Neuronal stem cell (in vitro differentiated cells): ENCODE measurements at regions not wholly inside any gene's neighbourhood (a gene's known extent, or its start where the extent isn't known, plus 50 kb on each side); places are given as distances from the start of the nearest gene placed in this dataset.

Experiments
- DNase-seq: peaks from one replicate; pipeline ENCODE4 v3.0.0-alpha.2; 2013; ENCODE audit warnings: low spot score
- H2AFZ ChIP-seq: one replicate; pipeline ENCODE4 v1.6.1; 2013; ENCODE audit warnings: mild to moderate bottlenecking, low read length, inconsistent platforms
- H2AK5ac ChIP-seq: 2 replicates; pipeline ENCODE4 v1.6.1; 2013; ENCODE audit warnings: low read depth, mild to moderate bottlenecking, inconsistent platforms, low read length, moderate library complexity, mixed read lengths
- H2BK120ac ChIP-seq: 2 replicates; pipeline ENCODE4 v1.6.1; 2013; ENCODE audit warnings: low read depth, mild to moderate bottlenecking, inconsistent platforms, low read length, moderate library complexity, mixed read lengths
- H2BK12ac ChIP-seq: one replicate; pipeline ENCODE4 v1.6.1; 2013; ENCODE audit warnings: low read length, inconsistent platforms
- H2BK15ac ChIP-seq: 2 replicates; pipeline ENCODE4 v1.6.1; 2013; ENCODE audit warnings: mild to moderate bottlenecking, low read length, inconsistent platforms, mixed read lengths
- H2BK5ac ChIP-seq: one replicate; pipeline ENCODE4 v1.6.1; 2013; ENCODE audit warnings: inconsistent platforms, mild to moderate bottlenecking, low read length, moderate library complexity
- H3K14ac ChIP-seq: one replicate; pipeline ENCODE4 v1.6.1; 2013; ENCODE audit warnings: low read length, inconsistent platforms
- H3K18ac ChIP-seq: 2 replicates; pipeline ENCODE4 v1.6.1; 2013; ENCODE audit warnings: low read length, inconsistent platforms
- H3K23ac ChIP-seq: 2 replicates; pipeline ENCODE4 v1.6.1; 2013; ENCODE audit warnings: low read depth, mild to moderate bottlenecking, mixed read lengths, low read length, inconsistent platforms; ENCODE audit not compliant: poor library complexity
- H3K27ac ChIP-seq: replicated peaks from 3 replicates; pipeline ENCODE4 v1.5.1; 2013; ENCODE audit warnings: low read length, inconsistent platforms
- H3K27me3 ChIP-seq, 3 experiments: 2 replicates each; pipeline ENCODE4 v1.6.1; 2013; ENCODE audit warnings: low read length in 3 of 3, mild to moderate bottlenecking in 2 of 3, inconsistent platforms in 1 of 3, low read depth in 1 of 3, mixed read lengths in 1 of 3, moderate library complexity in 1 of 3; ENCODE audit not compliant: control insufficient read depth in 3 of 3, insufficient read depth in 3 of 3
- H3K36me3 ChIP-seq, 2 donors: replicated peaks in 1 of 2; 2 replicates each; pipeline ENCODE4 v1.6.1; 2013; ENCODE audit warnings: low read length in 2 of 2; ENCODE audit not compliant: control insufficient read depth in 2 of 2, insufficient read depth in 2 of 2
- H3K4ac ChIP-seq: 2 replicates; pipeline ENCODE4 v1.6.1; 2013; ENCODE audit warnings: inconsistent platforms, mild to moderate bottlenecking, low read length, moderate library complexity
- H3K4me1 ChIP-seq, 2 donors: 1 replicate in 1 of 2; 2 replicates in 1 of 2; pipeline ENCODE4 v1.6.1; 2013; ENCODE audit warnings: low read length in 2 of 2, low read depth in 1 of 2; ENCODE audit not compliant: control insufficient read depth in 2 of 2, insufficient read depth in 1 of 2
- H3K4me2 ChIP-seq: one replicate; pipeline ENCODE4 v1.6.1; 2013; ENCODE audit warnings: mild to moderate bottlenecking, low read length, inconsistent platforms; ENCODE audit not compliant: insufficient read depth, poor library complexity, severe bottlenecking
- H3K4me3 ChIP-seq, 2 donors: 2 replicates each; pipeline ENCODE4 v1.5.1; 2013; ENCODE audit warnings: low read length in 2 of 2, mild to moderate bottlenecking in 2 of 2, inconsistent platforms in 1 of 2, moderate library complexity in 1 of 2
- H3K79me1 ChIP-seq: one replicate; pipeline ENCODE4 v1.6.1; 2013; ENCODE audit warnings: low read depth, mild to moderate bottlenecking, inconsistent platforms, low read length, moderate library complexity
- H3K9ac ChIP-seq: one replicate; pipeline ENCODE4 v1.6.1; 2013; ENCODE audit warnings: mild to moderate bottlenecking, low read depth, low read length, inconsistent platforms; ENCODE audit not compliant: poor library complexity
- H3K9me3 ChIP-seq, 2 donors: replicated peaks in 1 of 2; 2 replicates each; pipeline versions ENCODE3 to v1.6.1; 2013; ENCODE audit warnings: low read length in 2 of 2, mild to moderate bottlenecking in 2 of 2, inconsistent platforms in 1 of 2, low read depth in 1 of 2, mixed read lengths in 1 of 2, moderate library complexity in 1 of 2; ENCODE audit not compliant: control insufficient read depth in 2 of 2, insufficient read depth in 1 of 2
- H4K8ac ChIP-seq: one replicate; pipeline ENCODE4 v1.6.1; 2013; ENCODE audit warnings: low read depth, mild to moderate bottlenecking, inconsistent platforms, low read length, moderate library complexity
- H4K91ac ChIP-seq: one replicate; pipeline ENCODE4 v1.6.1; 2013; ENCODE audit warnings: low read length, low read depth, mild to moderate bottlenecking, inconsistent platforms; ENCODE audit not compliant: poor library complexity
- WGBS, 2 donors: extraction: QIAGEN DNeasy Blood & Tissue Kit; methylation state at CpG; one replicate each; pipeline ENCODE4 v1.1.7; 2013; ENCODE audit warnings: missing lambda C conversion rate in 2 of 2, mixed read lengths in 1 of 2; ENCODE audit not compliant: insufficient read length in 2 of 2, insufficient replicate concordance in 1 of 2; ENCODE audit errors: extremely low coverage in 2 of 2; 5-methylcytosine and 5-hydroxymethylcytosine counted together

DNA sequence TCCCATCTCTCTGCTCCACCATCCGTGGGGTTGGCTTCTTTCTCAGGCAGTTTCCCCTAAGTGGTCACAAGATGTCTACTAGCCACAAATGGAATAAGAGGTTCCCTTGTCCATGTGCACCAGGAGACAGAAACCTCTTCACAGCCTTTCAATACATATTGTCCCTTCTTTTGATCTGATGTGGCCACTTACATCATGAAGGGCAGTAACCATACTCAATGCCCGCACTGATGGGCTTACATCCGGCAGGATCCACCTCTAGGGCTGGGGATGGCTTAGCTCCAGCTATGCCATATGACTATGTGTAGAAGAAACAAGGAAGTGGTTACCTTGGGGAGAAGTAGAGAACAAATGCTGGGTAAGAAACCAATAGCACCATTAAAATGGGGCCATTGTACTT is 64.4 kb downstream of the PLEKHG1 start:
- Histone ChIP-seq H2BK120ac (no peak overlapping the region), H3K9me3 (peaks cover 0 to 2% of the 10 kb centered on the region in 2 donors), H3K36me3 (peaks cover 2 to 6% of the 10 kb centered on the region in 2 donors), H3K18ac (no peak overlapping the region), H2BK15ac (no peak overlapping the region), H3K4me2 (no peak overlapping the region), H2BK5ac (no peak overlapping the region), H4K91ac (no peak overlapping the region), H3K4me3 (no peak overlapping the region), H3K14ac (no peak overlapping the region), H3K27ac (no peak overlapping the region), H3K79me1 (no peaks in the 10 kb centered on the region), H2AK5ac (no peak overlapping the region), H4K8ac (no peak overlapping the region), H2BK12ac (no peak overlapping the region), H3K23ac (no peak overlapping the region), H3K4ac (no peak overlapping the region), H3K4me1 (peaks cover 9 to 16% of the 10 kb centered on the region in 2 donors), H3K27me3 (no peaks in the 10 kb centered on the region), H3K9ac (no peak overlapping the region), H2AFZ (no peak overlapping the region)
- no CpG with 5 or more reads among the region's 3 CpGs for WGBS, 2 donors
- no peak for DNase-seq

DNA sequence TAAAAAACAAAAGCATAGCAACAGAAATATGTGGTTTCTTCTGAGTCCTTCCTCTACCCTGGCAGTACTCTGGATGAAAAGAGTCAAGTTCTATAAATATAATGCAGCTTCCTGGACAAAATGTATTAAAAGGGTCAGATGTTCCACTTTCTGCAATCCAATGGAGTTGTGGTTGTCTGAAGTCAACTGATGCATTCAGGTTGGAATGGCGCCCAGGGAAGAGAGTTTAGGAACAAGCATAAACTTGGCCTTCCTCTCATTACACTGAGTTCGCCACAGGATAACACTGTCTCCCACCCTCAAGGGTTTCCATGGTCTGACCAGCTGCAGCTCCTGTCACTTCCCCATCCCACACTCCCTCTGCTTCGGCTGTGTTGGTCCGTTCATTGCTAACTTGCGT is 66.4 kb downstream of the PLEKHG1 start:
- no peak overlapping the region for H3K4me3 ChIP-seq
- no peak overlapping the region for H3K4me2 ChIP-seq
- no peak overlapping the region for H3K27ac ChIP-seq
- no peak overlapping the region for H2BK15ac ChIP-seq
- peak overlapping the region; percentile 65 for H3K18ac ChIP-seq
- no peak overlapping the region for H3K23ac ChIP-seq
- H2AFZ ChIP-seq, result no peak overlapping the region
- no peaks in the 10 kb centered on the region for H3K79me1 ChIP-seq
- peaks cover 10 to 19% of the 10 kb centered on the region in 2 donors for H3K4me1 ChIP-seq
- no peak for DNase-seq
- no peaks in the 10 kb centered on the region for H3K27me3 ChIP-seq
- H2BK5ac ChIP-seq, result no peak overlapping the region
- peak overlapping the region; percentile 1 for H3K4ac ChIP-seq
- no peak overlapping the region for H3K9ac ChIP-seq
- peaks cover 0 to 2% of the 10 kb centered on the region in 2 donors for H3K9me3 ChIP-seq
- H3K14ac ChIP-seq, result no peak overlapping the region
- H2BK12ac ChIP-seq, result no peak overlapping the region
- no peak overlapping the region for H4K91ac ChIP-seq
- no CpG with 5 or more reads among the region's 5 CpGs for WGBS, 2 donors
- no peak overlapping the region for H4K8ac ChIP-seq
- peak overlapping the region; percentile 20 for H2AK5ac ChIP-seq
- H3K36me3 ChIP-seq, result peaks cover 2 to 10% of the 10 kb centered on the region in 2 donors
- H2BK120ac ChIP-seq, result no peak overlapping the region

DNA sequence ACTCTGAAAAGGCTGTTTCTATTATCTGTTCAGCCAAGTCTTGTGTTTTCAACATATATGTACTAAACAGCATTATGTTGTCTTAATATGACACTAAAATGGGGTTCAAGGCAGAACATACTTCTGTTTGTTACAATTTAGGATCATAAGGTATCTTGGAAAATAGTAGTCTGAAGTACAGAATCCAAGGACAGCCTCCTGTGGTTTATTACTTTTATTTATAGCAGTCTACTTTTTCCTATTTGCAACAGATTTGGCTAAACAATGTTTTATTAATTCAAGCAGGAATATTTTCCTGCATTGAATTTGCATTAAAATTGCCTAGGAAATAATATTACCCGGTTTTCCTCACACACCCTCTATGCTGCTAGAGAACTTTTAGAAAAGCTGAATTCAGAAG is 67.7 kb downstream of the PLEKHG1 start:
- no peak overlapping the region for H2BK12ac ChIP-seq
- peaks cover 2 to 10% of the 10 kb centered on the region in 2 donors for H3K36me3 ChIP-seq
- H3K9ac ChIP-seq, result no peak overlapping the region
- no peak overlapping the region for H3K14ac ChIP-seq
- H4K91ac ChIP-seq, result no peak overlapping the region
- H2AFZ ChIP-seq, result no peak overlapping the region
- H3K4me1 ChIP-seq, result peaks cover 10 to 19% of the 10 kb centered on the region in 2 donors
- H3K9me3 ChIP-seq, result peaks cover 0 to 2% of the 10 kb centered on the region in 2 donors
- H2BK5ac ChIP-seq, result no peak overlapping the region
- WGBS, 2 donors, result no CpG with 5 or more reads among the region's 1 CpG
- H3K4me3 ChIP-seq, result no peak overlapping the region
- H3K27ac ChIP-seq, result no peak overlapping the region
- H4K8ac ChIP-seq, result no peak overlapping the region
- H3K27me3 ChIP-seq, result no peaks in the 10 kb centered on the region
- no peak overlapping the region for H3K4me2 ChIP-seq
- no peak for DNase-seq
- no peak overlapping the region for H2AK5ac ChIP-seq
- no peak overlapping the region for H3K23ac ChIP-seq
- H2BK15ac ChIP-seq, result no peak overlapping the region
- no peak overlapping the region for H2BK120ac ChIP-seq
- no peak overlapping the region for H3K4ac ChIP-seq
- no peak overlapping the region for H3K18ac ChIP-seq
- H3K79me1 ChIP-seq, result no peaks in the 10 kb centered on the region

DNA sequence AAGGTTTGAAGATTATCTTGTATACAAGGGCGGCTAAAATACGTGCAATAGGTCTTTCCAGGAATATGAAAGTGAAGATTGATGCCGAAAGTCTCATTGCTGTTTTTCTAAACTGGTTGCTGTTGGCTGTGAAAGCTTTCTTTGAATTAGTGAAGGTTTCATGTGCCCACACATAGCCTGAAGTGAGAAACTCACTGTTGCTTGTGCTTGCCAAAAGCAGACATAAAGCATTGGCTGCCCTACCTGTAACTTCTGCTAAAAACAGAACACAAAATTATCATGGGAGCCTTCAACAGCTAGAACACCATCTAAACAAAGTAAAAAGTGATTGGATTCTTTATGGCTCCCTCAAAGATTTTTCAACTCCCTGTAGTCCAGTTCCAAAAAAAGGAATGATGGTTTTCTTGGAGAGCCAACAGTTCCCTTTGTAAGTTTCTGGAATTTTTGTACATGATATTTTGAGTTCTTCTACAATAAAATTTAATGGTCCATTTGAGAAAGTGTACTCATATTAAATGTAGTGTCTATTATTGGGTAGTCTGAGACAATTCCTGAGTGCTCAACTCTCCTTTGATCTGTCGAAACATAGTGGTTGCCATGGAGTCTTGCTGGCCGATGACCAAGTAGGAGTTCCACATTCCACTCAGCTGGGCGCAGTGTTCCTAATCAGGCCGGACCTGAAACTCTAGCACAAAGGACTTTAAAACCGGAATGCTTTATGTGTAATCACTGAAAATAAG is 68.5 kb downstream of the PLEKHG1 start:
- no peak overlapping the region for H2BK5ac ChIP-seq
- peaks cover 2 to 7% of the 10 kb centered on the region in 2 donors for H3K36me3 ChIP-seq
- H3K4me2 ChIP-seq, result no peak overlapping the region
- WGBS, 2 donors, result no CpG with 5 or more reads among the region's 8 CpGs
- no peak overlapping the region for H4K91ac ChIP-seq
- no peak overlapping the region for H2BK120ac ChIP-seq
- no peak overlapping the region for H3K4me3 ChIP-seq
- H4K8ac ChIP-seq, result no peak overlapping the region
- no peak overlapping the region for H2BK12ac ChIP-seq
- peak overlapping the region; percentile 53 for H3K27ac ChIP-seq
- H3K9me3 ChIP-seq, result peaks cover 0 to 2% of the 10 kb centered on the region in 2 donors
- H3K4me1 ChIP-seq, result peaks cover 10 to 19% of the 10 kb centered on the region in 2 donors
- H3K79me1 ChIP-seq, result no peaks in the 10 kb centered on the region
- H2AK5ac ChIP-seq, result no peak overlapping the region
- H3K27me3 ChIP-seq, result no peaks in the 10 kb centered on the region
- no peak overlapping the region for H3K4ac ChIP-seq
- H2AFZ ChIP-seq, result peak overlapping the region; percentile 58
- DNase-seq, result peak; percentile 80
- H3K18ac ChIP-seq, result no peak overlapping the region
- no peak overlapping the region for H3K9ac ChIP-seq
- no peak overlapping the region for H2BK15ac ChIP-seq
- H3K14ac ChIP-seq, result no peak overlapping the region
- H3K23ac ChIP-seq, result no peak overlapping the region
